H1 (cell line): ENCODE measurements at regions not wholly inside any gene's neighbourhood (a gene's known extent, or its start where the extent isn't known, plus 50 kb on each side); places are given as distances from the start of the nearest gene placed in this dataset.

ENCODE experiments used
- CTCF ChIA-PET: fragments of 300-600 bp; sonication (Branson Sonifier 250); formaldehyde crosslinking; loops from one replicate; lab custom pipeline; 2021; ENCODE audit not compliant: partially characterized antibody; lab: Charles Lee
- POLR2A ChIA-PET: fragments of 300-600 bp; sonication (Branson Sonifier 250); formaldehyde crosslinking; loops from one replicate; lab custom pipeline; 2021; ENCODE audit warnings: inconsistent platforms; ENCODE audit not compliant: partially characterized antibody; lab: Charles Lee
- DNase-seq, 2 experiments: peaks; one replicate each; pipeline versions ENCODE4 v3.0.0 to v3.0.0-alpha.2; 2010 to 2022; ENCODE audit warnings: low spot score in 2 of 2, low read depth in 1 of 2, mixed read lengths in 1 of 2
- FAIRE-seq: peaks from 2 replicates; lab custom pipeline; 2011; peaks lifted over from hg19 to GRCh38; lab: Jason Lieb, UNC
- H2AFZ ChIP-seq: 2 replicates; pipeline ENCODE4 v1.8.1; 2012; ENCODE audit warnings: low read length, inconsistent platforms
- H2AK5ac ChIP-seq: 2 replicates; pipeline ENCODE4 v1.6.1; 2013; ENCODE audit warnings: low read depth, low read length
- H2BK120ac ChIP-seq: replicated peaks from 2 replicates; pipeline ENCODE3; 2013; ENCODE audit warnings: low read depth, low read length, inconsistent platforms
- H2BK12ac ChIP-seq: 2 replicates; pipeline ENCODE4 v1.6.1; 2013; ENCODE audit warnings: low read depth, low read length
- H2BK15ac ChIP-seq: 2 replicates; pipeline ENCODE4 v1.6.1; 2013; ENCODE audit warnings: low read length
- H2BK20ac ChIP-seq: 2 replicates; pipeline ENCODE4 v1.6.1; 2013; ENCODE audit warnings: low read length
- H2BK5ac ChIP-seq: 2 replicates; pipeline ENCODE4 v1.6.1; 2013; ENCODE audit warnings: low read depth, low read length
- H3K14ac ChIP-seq: 2 replicates; pipeline ENCODE4 v1.6.1; 2013; ENCODE audit warnings: inconsistent platforms; ENCODE audit not compliant: insufficient read length
- H3K18ac ChIP-seq: 2 replicates; pipeline ENCODE4 v1.6.1; 2013; ENCODE audit warnings: low read length; ENCODE audit errors: extremely low read depth
- H3K23ac ChIP-seq: 2 replicates; pipeline ENCODE4 v1.6.1; 2013; ENCODE audit warnings: inconsistent platforms; ENCODE audit not compliant: insufficient read length
- H3K23me2 ChIP-seq: 2 replicates; pipeline ENCODE4 v1.6.1; 2013; ENCODE audit warnings: low read depth, low read length
- H3K27ac ChIP-seq: 2 replicates; pipeline ENCODE4 v1.6.1; 2011; ENCODE audit warnings: low read depth, low read length, inconsistent platforms
- H3K27me3 ChIP-seq, 4 experiments: replicated peaks in 1 of 4; 1 replicate in 1 of 4; 2 replicates in 3 of 4; pipeline versions ENCODE4 v1.6.1 to v1.8.1; 2011 to 2013; ENCODE audit warnings: low read length in 3 of 4, mild to moderate bottlenecking in 3 of 4, inconsistent platforms in 2 of 4, mixed read lengths in 2 of 4, moderate library complexity in 1 of 4; ENCODE audit not compliant: control insufficient read depth in 3 of 4, insufficient read depth in 3 of 4; ENCODE audit errors: extremely low read depth in 1 of 4
- H3K36me3 ChIP-seq, 4 experiments: 2 replicates each; pipeline versions ENCODE4 v1.6.1 to v1.8.1; 2011 to 2013; ENCODE audit warnings: mild to moderate bottlenecking in 4 of 4, low read length in 3 of 4, moderate library complexity in 2 of 4, control low read depth in 1 of 4, inconsistent platforms in 1 of 4; ENCODE audit not compliant: insufficient read depth in 4 of 4, control insufficient read depth in 2 of 4
- H3K4ac ChIP-seq: replicated peaks from 2 replicates; pipeline ENCODE3; 2013; ENCODE audit warnings: low read length, low read depth, mixed read lengths, inconsistent platforms; ENCODE audit not compliant: insufficient read length
- H3K4me1 ChIP-seq, 4 experiments: replicated peaks in 1 of 4; 1 replicate in 1 of 4; 2 replicates in 3 of 4; pipeline versions ENCODE4 v1.6.1 to v1.8.1; 2011 to 2013; ENCODE audit warnings: low read length in 3 of 4, inconsistent platforms in 2 of 4, mixed read lengths in 1 of 4; ENCODE audit not compliant: insufficient read depth in 4 of 4, control insufficient read depth in 3 of 4
- H3K4me2 ChIP-seq, 2 experiments: 2 replicates each; pipeline versions ENCODE4 v1.6.1 to v1.8.1; 2011 to 2013; ENCODE audit warnings: low read depth in 2 of 2, low read length in 2 of 2, control low read depth in 1 of 2, inconsistent platforms in 1 of 2, mild to moderate bottlenecking in 1 of 2; ENCODE audit not compliant: insufficient read depth in 1 of 2
- H3K4me3 ChIP-seq, 4 experiments: fragments of 200-600, 300-600 bp in 1 of 4; sonication (generic), shearing (Covaris generic), sonication (Bioruptor Twin) in 1 of 4; 2 replicates each; pipeline versions ENCODE4 v1.5.1 to v1.8.1; 2011 to 2016; ENCODE audit warnings: low read length in 4 of 4, low read depth in 3 of 4, control low read depth in 2 of 4, inconsistent platforms in 2 of 4, mild to moderate bottlenecking in 2 of 4, mixed read lengths in 1 of 4, moderate library complexity in 1 of 4; ENCODE audit not compliant: insufficient read depth in 2 of 4; ENCODE audit errors: extremely low read depth in 1 of 4
- H3K56ac ChIP-seq: replicated peaks from 2 replicates; pipeline ENCODE3; 2013; ENCODE audit warnings: low read depth, mild to moderate bottlenecking, mixed read lengths, low read length, inconsistent platforms; ENCODE audit not compliant: insufficient read length
- H3K79me1 ChIP-seq: 2 replicates; pipeline ENCODE4 v1.6.1; 2013; ENCODE audit warnings: low read depth, low read length, control low read depth
- H3K79me2 ChIP-seq, 2 experiments: 2 replicates each; pipeline versions ENCODE4 v1.6.1 to v1.8.1; 2012 to 2013; ENCODE audit warnings: low read length in 2 of 2, mild to moderate bottlenecking in 2 of 2, inconsistent platforms in 1 of 2; ENCODE audit not compliant: insufficient read depth in 2 of 2, control insufficient read depth in 1 of 2
- H3K9ac ChIP-seq, 4 experiments: replicated peaks in 1 of 4; 1 replicate in 1 of 4; 2 replicates in 3 of 4; pipeline versions ENCODE4 v1.6.1 to v1.8.1; 2011 to 2013; ENCODE audit warnings: low read depth in 3 of 4, low read length in 3 of 4, control low read depth in 2 of 4, mild to moderate bottlenecking in 2 of 4, moderate library complexity in 2 of 4, inconsistent platforms in 1 of 4; ENCODE audit errors: extremely low read depth in 1 of 4
- H3K9me3 ChIP-seq, 2 experiments: 2 replicates each; pipeline versions ENCODE4 v1.6.1 to v1.8.1; 2012 to 2013; ENCODE audit warnings: mild to moderate bottlenecking in 2 of 2, moderate library complexity in 2 of 2, control low read depth in 1 of 2, inconsistent platforms in 1 of 2, low read depth in 1 of 2, low read length in 1 of 2, mixed read lengths in 1 of 2; ENCODE audit not compliant: insufficient read depth in 2 of 2
- H4K20me1 ChIP-seq, 2 experiments: replicated peaks in 1 of 2; 2 replicates each; pipeline versions ENCODE3 to v1.8.1; 2011 to 2013; ENCODE audit warnings: inconsistent platforms in 2 of 2, low read length in 2 of 2, mild to moderate bottlenecking in 1 of 2; ENCODE audit not compliant: insufficient read depth in 2 of 2, control insufficient read depth in 1 of 2
- H4K5ac ChIP-seq: 2 replicates; pipeline ENCODE4 v1.6.1; 2013; ENCODE audit warnings: low read length, low read depth, mixed read lengths, inconsistent platforms; ENCODE audit not compliant: insufficient read length
- H4K8ac ChIP-seq: 2 replicates; pipeline ENCODE4 v1.8.0; 2013; ENCODE audit warnings: mild to moderate bottlenecking, moderate library complexity, low read length, inconsistent platforms; ENCODE audit not compliant: insufficient read depth; ENCODE audit errors: extremely low read depth
- H4K91ac ChIP-seq: replicated peaks from 2 replicates; pipeline ENCODE3; 2013; ENCODE audit warnings: low read length, mixed read lengths, inconsistent platforms; ENCODE audit not compliant: insufficient read length
- CTCF ChIP-seq, 3 experiments: IDR thresholded peaks; 1 replicate in 2 of 3; 2 replicates in 1 of 3; pipeline versions ENCODE4 v1.5.1 to v1.6.1; 2011; ENCODE audit warnings: low read length in 3 of 3, mild to moderate bottlenecking in 3 of 3, inconsistent platforms in 2 of 3, low read depth in 1 of 3, moderate library complexity in 1 of 3; ENCODE audit not compliant: insufficient read depth in 1 of 3; ENCODE audit errors: control extremely low read depth in 1 of 3
- E2F6 ChIP-seq: IDR thresholded peaks from 2 replicates; pipeline ENCODE4 v1.6.1; 2012; ENCODE audit warnings: inconsistent platforms
- JUND ChIP-seq: IDR thresholded peaks from 2 replicates; pipeline ENCODE4 v1.6.1; 2011; ENCODE audit warnings: mild to moderate bottlenecking, improper control_type of control experiment, low read length
- RAD21 ChIP-seq, 2 experiments: IDR thresholded peaks in 1 of 2; conservative IDR thresholded peaks in 1 of 2; 2 replicates each; pipeline ENCODE4 v1.6.1; 2011; ENCODE audit warnings: low read depth in 2 of 2, low read length in 2 of 2, improper control_type of control experiment in 1 of 2, inconsistent platforms in 1 of 2, mild to moderate bottlenecking in 1 of 2, moderate library complexity in 1 of 2
- WGBS, 2 experiments: shearing (Covaris generic) in 1 of 2; methylation state at CpG; one replicate each; pipeline versions ENCODE4 v1.1.6 to v1.1.7; 2013 to 2015; ENCODE audit warnings: low lambda C conversion rate in 2 of 2, mixed read lengths in 2 of 2, inconsistent platforms in 1 of 2, low coverage in 1 of 2, missing lambda C conversion rate in 1 of 2; ENCODE audit not compliant: insufficient replicate concordance in 2 of 2, insufficient coverage in 1 of 2, insufficient read length in 1 of 2; ENCODE audit errors: extremely low coverage in 1 of 2, missing lambda C conversion rate in 1 of 2; 5-methylcytosine and 5-hydroxymethylcytosine counted together

- H4K5ac ChIP-seq: no peak overlapping the region
- 0 out of 2 replicates have a peak overlapping the region, but pooled peaks have one; percentile 16 for H2BK5ac ChIP-seq
- no peak overlapping the region for H3K18ac ChIP-seq
- H2AK5ac ChIP-seq: no peak overlapping the region
- peak overlapping the region; percentile 27; the same call in 1 of the 2 replicates for H2AFZ ChIP-seq
- H3K79me1 ChIP-seq: no peaks in the 10 kb centered on the region
- H2BK20ac ChIP-seq: no peak overlapping the region
- no peaks in the 10 kb centered on the region for H3K23me2 ChIP-seq
- no peak overlapping the region for H3K4me3 ChIP-seq
- H3K23ac ChIP-seq: no peak overlapping the region
- H3K4me1 ChIP-seq: peaks cover 0 to 8% (median 2%) of the 10 kb centered on the region in 4 experiments; a peak in 2 of 7 replicates
- CTCF ChIA-PET: interaction anchor here (0.8 to 2.6 kb wide), 14 partner anchors 10 to 615 kb away, joined by 3 to 29 read pairs (median 4); no protein-coding TSS in a partner anchor
- H3K14ac ChIP-seq: no peak overlapping the region
- no peak overlapping the region for H2BK12ac ChIP-seq
- peak overlapping the region; percentile 11; the same call in 1 of the 2 replicates for H4K8ac ChIP-seq
- 54% methylated on average over 3 of the region's 3 CpGs; no CpG with 5 or more reads in 1 of the 2 experiments for WGBS, 2 experiments
- H2BK120ac ChIP-seq: no peak overlapping the region
- POLR2A ChIA-PET: interaction anchor here (0.7 kb wide), 1 partner anchor 570 kb away, joined by 3 read pairs; no protein-coding TSS in a partner anchor
- no peaks in the 10 kb centered on the region for H3K27me3 ChIP-seq
- DNase-seq (peak; percentile 10 to 54), FAIRE-seq (no peak)
- H3K9me3 ChIP-seq: no peaks in the 10 kb centered on the region
- no peak overlapping the region for H3K56ac ChIP-seq
- no peak overlapping the region for H4K91ac ChIP-seq
- TF ChIP-seq JUND (no peak), CTCF (IDR thresholded peaks at IDR 0.05; ENCODE audit: control extremely low read depth in 1 of 3, insufficient read depth in 1 of 3, low read depth in 1 of 3, low read length in 3 of 3) (peak; percentile 14 to 48 (median 32); a peak in 3 of 4 replicates), RAD21 (IDR thresholded peaks at IDR 0.05 in 1 of 2, conservative IDR thresholded peaks at IDR 0.05 in 1 of 2; ENCODE audit: low read depth in 2 of 2, low read length in 2 of 2) (peak; percentile 34 to 50; a peak in 3 of 4 replicates), E2F6 (no peak)
- TF ChIP-seq, all 59 proteins: peak for 2
- H3K4ac ChIP-seq: no peak overlapping the region
- H3K4me2 ChIP-seq: no peak overlapping the region
- H3K79me2 ChIP-seq: no peaks in the 10 kb centered on the region
- H4K20me1 ChIP-seq: no peaks in the 10 kb centered on the region
- H3K36me3 ChIP-seq: no peaks in the 10 kb centered on the region
- no peak overlapping the region for H3K27ac ChIP-seq
- no peak overlapping the region for H3K9ac ChIP-seq
- no peak overlapping the region for H2BK15ac ChIP-seq
These were observed 68.0 kb downstream of the OTOR start for GRCh38 chr20:16816192-16816591.
